ENCODE measurements at regions not wholly inside any gene's neighbourhood (a gene's known extent, or its start where the extent isn't known, plus 50 kb on each side); places are given as distances from the start of the nearest gene placed in this dataset.

DNA sequence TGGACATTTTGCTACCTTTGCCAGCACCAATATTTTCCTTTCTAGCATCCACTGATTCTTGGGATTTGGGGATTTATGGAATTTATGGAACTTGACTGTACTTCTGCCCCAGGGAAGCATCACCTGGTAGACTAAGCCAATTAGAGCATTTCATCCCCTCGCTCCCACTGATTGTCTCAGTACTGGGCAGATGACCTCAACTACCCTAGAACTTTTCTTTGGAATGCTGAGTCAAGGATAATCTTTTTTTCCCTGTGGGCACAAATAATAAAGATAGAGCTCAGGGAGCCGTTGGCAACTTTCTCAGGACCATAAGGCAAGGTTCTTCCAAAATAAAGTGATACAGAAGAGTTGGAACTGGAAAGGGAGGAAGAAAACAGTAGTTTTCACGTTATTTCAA, 438.4 kb downstream of the PLK2 start:
- no peaks in the 10 kb centered on the region for H3K36me3 Mint-ChIP-seq
- H3K27ac Mint-ChIP-seq: no peak overlapping the region
- ChIA-PET POLR2A (no interaction called here), CTCF (interaction anchor here in 1 of 2 donors (0.8 kb wide), 1 partner anchor 16 kb away, joined by 3 read pairs; no protein-coding TSS in a partner anchor)
- H3K4me1 Mint-ChIP-seq: no peaks in the 10 kb centered on the region
- no peak overlapping the region for H3K27ac ChIP-seq (ENCODE audit: low read length)
- ATAC-seq (replicated peaks in 1 of 4) (no peak), DNase-seq (no peak)
- no peak overlapping the region for H3K4me3 ChIP-seq (ENCODE audit: control insufficient read depth in 1 of 2, extremely low read depth in 1 of 2, low read length in 1 of 2)
- H3K27me3 Mint-ChIP-seq: peaks cover 0 to 7% of the 10 kb centered on the region in 2 donors
- no peak overlapping the region for H3K4me3 Mint-ChIP-seq
- H3K27me3 ChIP-seq (replicated peaks in 1 of 2; ENCODE audit: control insufficient read depth in 2 of 2, extremely low read depth in 1 of 2, insufficient read depth in 2 of 2, low read length in 1 of 2): peaks cover 0 to 3% of the 10 kb centered on the region in 2 experiments
- no peaks in the 10 kb centered on the region for H3K9me3 ChIP-seq
- H3K4me1 ChIP-seq (ENCODE audit: control insufficient read depth in 1 of 2, extremely low read depth in 1 of 2, insufficient read depth in 2 of 2, low read length in 2 of 2): no peaks in the 10 kb centered on the region
- H3K9me3 Mint-ChIP-seq: no peaks in the 10 kb centered on the region
- H3K36me3 ChIP-seq (ENCODE audit: control insufficient read depth in 2 of 2, extremely low read depth in 1 of 2, insufficient read depth in 1 of 2, low read length in 1 of 2): no peaks in the 10 kb centered on the region
- no CpG with 5 or more reads among the region's 3 CpGs for WGBS (ENCODE audit: insufficient coverage)

DNA sequence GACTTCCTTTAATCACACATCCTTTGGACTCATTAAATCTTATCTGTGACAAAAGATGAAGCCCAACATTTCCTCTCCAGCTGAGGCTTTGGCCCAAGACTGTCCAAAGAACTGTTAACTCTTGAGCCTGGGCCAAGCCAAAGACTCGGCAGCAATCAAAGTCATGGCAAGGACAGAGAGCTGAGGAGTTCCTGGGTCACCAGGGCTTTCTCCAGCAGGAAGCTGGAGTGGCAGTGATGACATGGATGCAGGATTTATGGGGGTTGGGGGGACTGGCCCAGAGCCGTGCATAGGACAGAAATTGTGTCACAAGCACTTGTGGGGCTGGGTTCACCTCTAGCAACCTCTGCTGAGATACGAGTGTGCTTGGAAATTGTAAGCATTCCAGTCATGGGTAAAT, 440.3 kb downstream of the PLK2 start:
- H3K36me3 ChIP-seq (ENCODE audit: control insufficient read depth in 2 of 2, extremely low read depth in 1 of 2, insufficient read depth in 1 of 2, low read length in 1 of 2): no peaks in the 10 kb centered on the region
- no peaks in the 10 kb centered on the region for H3K9me3 Mint-ChIP-seq
- ChIA-PET CTCF (no interaction called here), POLR2A (no interaction called here)
- H3K4me1 ChIP-seq (ENCODE audit: control insufficient read depth in 1 of 2, extremely low read depth in 1 of 2, insufficient read depth in 2 of 2, low read length in 2 of 2): no peaks in the 10 kb centered on the region
- H3K27me3 Mint-ChIP-seq: peaks cover 1 to 7% of the 10 kb centered on the region in 2 donors
- H3K4me3 ChIP-seq (ENCODE audit: control insufficient read depth in 1 of 2, extremely low read depth in 1 of 2, low read length in 1 of 2): no peak overlapping the region
- 100% methylated on average over 1 of the region's 3 CpGs for WGBS (ENCODE audit: insufficient coverage)
- DNase-seq: no peak
- H3K27ac ChIP-seq (ENCODE audit: low read length): no peak overlapping the region
- H3K36me3 Mint-ChIP-seq: no peaks in the 10 kb centered on the region
- ATAC-seq (replicated peaks in 1 of 4): no peak
- H3K4me3 Mint-ChIP-seq: no peak overlapping the region
- H3K4me1 Mint-ChIP-seq: no peaks in the 10 kb centered on the region
- no peaks in the 10 kb centered on the region for H3K9me3 ChIP-seq
- peaks cover 0 to 3% of the 10 kb centered on the region in 2 experiments for H3K27me3 ChIP-seq (replicated peaks in 1 of 2; ENCODE audit: control insufficient read depth in 2 of 2, extremely low read depth in 1 of 2, insufficient read depth in 2 of 2, low read length in 1 of 2)
- no peak overlapping the region for H3K27ac Mint-ChIP-seq

DNA sequence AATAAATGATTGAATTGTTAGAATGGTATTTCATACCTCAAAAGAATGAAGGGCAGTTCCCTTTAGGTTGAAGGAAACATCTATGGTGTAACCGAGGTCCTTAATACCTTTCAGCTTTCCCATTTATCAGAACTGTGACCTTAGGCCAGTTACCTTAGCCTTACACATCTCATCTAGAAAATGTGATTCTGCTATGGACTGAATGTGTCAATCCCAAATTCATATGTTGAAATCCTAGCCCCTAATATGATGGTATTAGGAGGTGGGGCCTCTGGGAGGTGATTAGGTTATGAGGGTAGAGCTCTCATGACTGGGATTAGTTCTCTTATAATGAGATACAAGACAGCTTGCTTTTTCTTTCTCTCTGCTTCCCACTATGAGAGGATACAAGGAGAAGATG, 441.9 kb downstream of the PLK2 start:
- DNase-seq (no peak), ATAC-seq (replicated peaks in 1 of 4) (no peak)
- H3K4me1 Mint-ChIP-seq: no peaks in the 10 kb centered on the region
- no peaks in the 10 kb centered on the region for H3K4me1 ChIP-seq (ENCODE audit: control insufficient read depth in 1 of 2, extremely low read depth in 1 of 2, insufficient read depth in 2 of 2, low read length in 2 of 2)
- H3K9me3 Mint-ChIP-seq: no peaks in the 10 kb centered on the region
- no peaks in the 10 kb centered on the region for H3K9me3 ChIP-seq
- ChIA-PET POLR2A (no interaction called here), CTCF (no interaction called here)
- no peak overlapping the region for H3K4me3 Mint-ChIP-seq
- H3K27ac Mint-ChIP-seq: no peak overlapping the region
- peaks cover 0 to 2% of the 10 kb centered on the region in 2 experiments for H3K27me3 ChIP-seq (replicated peaks in 1 of 2; ENCODE audit: control insufficient read depth in 2 of 2, extremely low read depth in 1 of 2, insufficient read depth in 2 of 2, low read length in 1 of 2)
- H3K4me3 ChIP-seq (ENCODE audit: control insufficient read depth in 1 of 2, extremely low read depth in 1 of 2, low read length in 1 of 2): no peak overlapping the region
- no CpG with 5 or more reads among the region's 1 CpG for WGBS (ENCODE audit: insufficient coverage)
- no peaks in the 10 kb centered on the region for H3K36me3 Mint-ChIP-seq
- H3K27me3 Mint-ChIP-seq: peaks cover 1 to 7% of the 10 kb centered on the region in 2 donors
- H3K27ac ChIP-seq (ENCODE audit: low read length): no peak overlapping the region
- no peaks in the 10 kb centered on the region for H3K36me3 ChIP-seq (ENCODE audit: control insufficient read depth in 2 of 2, extremely low read depth in 1 of 2, insufficient read depth in 1 of 2, low read length in 1 of 2)

DNA sequence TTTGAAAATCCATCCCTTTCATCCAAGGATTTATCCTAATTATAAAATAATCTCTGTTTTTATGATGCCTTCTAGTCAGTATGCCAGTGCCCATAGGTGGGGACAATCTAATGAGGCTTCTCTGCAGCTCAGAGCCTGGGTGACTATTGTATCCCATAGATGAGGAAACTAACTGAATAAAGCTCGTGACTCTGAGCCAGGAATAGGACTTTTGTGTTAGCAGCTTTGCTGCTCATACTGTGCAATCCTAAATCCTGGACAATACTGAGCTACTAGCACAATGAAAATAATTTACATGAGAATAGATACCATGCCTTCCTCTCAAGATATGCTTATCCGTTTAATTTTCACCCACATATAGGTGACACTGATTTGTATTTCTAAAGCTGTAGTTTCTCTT, 443.0 kb downstream of the PLK2 start:
- Histone ChIP-seq H3K27ac (ENCODE audit: low read length) (no peak overlapping the region), H3K27me3 (replicated peaks in 1 of 2; ENCODE audit: control insufficient read depth in 2 of 2, extremely low read depth in 1 of 2, insufficient read depth in 2 of 2, low read length in 1 of 2) (no peaks in the 10 kb centered on the region), H3K4me3 (ENCODE audit: control insufficient read depth in 1 of 2, extremely low read depth in 1 of 2, low read length in 1 of 2) (no peak overlapping the region), H3K4me1 (ENCODE audit: control insufficient read depth in 1 of 2, extremely low read depth in 1 of 2, insufficient read depth in 2 of 2, low read length in 2 of 2) (no peaks in the 10 kb centered on the region), H3K9me3 (no peaks in the 10 kb centered on the region), H3K36me3 (ENCODE audit: control insufficient read depth in 2 of 2, extremely low read depth in 1 of 2, insufficient read depth in 1 of 2, low read length in 1 of 2) (no peaks in the 10 kb centered on the region)
- WGBS (ENCODE audit: insufficient coverage): 60% methylated on average over 1 of the region's 2 CpGs
- ChIA-PET POLR2A (no interaction called here), CTCF (interaction anchor here in 1 of 2 donors (0.5 kb wide), 1 partner anchor 9 kb away, joined by 3 read pairs; no protein-coding TSS in a partner anchor)
- DNase-seq (no peak), ATAC-seq (replicated peaks in 1 of 4) (no peak)
- Mint-ChIP-seq H3K4me1 (no peaks in the 10 kb centered on the region), H3K9me3 (no peaks in the 10 kb centered on the region), H3K4me3 (no peak overlapping the region), H3K36me3 (no peaks in the 10 kb centered on the region), H3K27me3 (peaks cover 1 to 7% of the 10 kb centered on the region in 2 donors), H3K27ac (no peak overlapping the region)

DNA sequence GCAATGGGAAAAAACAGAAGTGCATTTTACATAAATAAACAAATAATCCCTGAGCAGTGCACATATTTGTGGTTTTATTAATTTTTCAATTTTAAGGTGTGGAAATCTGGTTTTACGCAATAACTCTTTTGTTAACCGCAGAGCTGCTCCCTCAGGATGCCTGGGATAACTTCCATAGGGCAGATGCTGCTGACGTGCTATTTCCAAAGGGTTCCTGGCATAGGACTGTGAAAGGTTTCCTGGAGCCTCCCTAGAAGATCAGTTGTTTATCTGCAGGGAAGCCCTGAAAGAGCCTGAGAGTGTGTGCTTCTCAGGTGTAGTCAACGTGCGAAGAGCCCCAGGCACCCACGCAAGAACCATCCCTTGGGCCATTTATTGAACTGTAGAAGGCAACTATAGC, 443.5 kb downstream of the PLK2 start:
- Histone ChIP-seq H3K4me1 (ENCODE audit: control insufficient read depth in 1 of 2, extremely low read depth in 1 of 2, insufficient read depth in 2 of 2, low read length in 2 of 2) (no peaks in the 10 kb centered on the region), H3K9me3 (no peaks in the 10 kb centered on the region), H3K27ac (ENCODE audit: low read length) (no peak overlapping the region), H3K4me3 (ENCODE audit: control insufficient read depth in 1 of 2, extremely low read depth in 1 of 2, low read length in 1 of 2) (no peak overlapping the region), H3K36me3 (ENCODE audit: control insufficient read depth in 2 of 2, extremely low read depth in 1 of 2, insufficient read depth in 1 of 2, low read length in 1 of 2) (no peaks in the 10 kb centered on the region), H3K27me3 (replicated peaks in 1 of 2; ENCODE audit: control insufficient read depth in 2 of 2, extremely low read depth in 1 of 2, insufficient read depth in 2 of 2, low read length in 1 of 2) (no peaks in the 10 kb centered on the region)
- CTCF ChIA-PET: interaction anchor here in 1 of 2 donors (0.5 kb wide), 1 partner anchor 8 kb away, joined by 3 read pairs; no protein-coding TSS in a partner anchor
- Mint-ChIP-seq H3K4me1 (no peaks in the 10 kb centered on the region), H3K27me3 (peaks cover 1 to 5% of the 10 kb centered on the region in 2 donors), H3K36me3 (no peaks in the 10 kb centered on the region), H3K4me3 (no peak overlapping the region), H3K9me3 (no peaks in the 10 kb centered on the region), H3K27ac (no peak overlapping the region)
- ATAC-seq (replicated peaks in 1 of 4): no peak
- WGBS (ENCODE audit: insufficient coverage): 87% methylated on average over 3 of the region's 6 CpGs
- POLR2A ChIA-PET: no interaction called here
- no peak for DNase-seq

DNA sequence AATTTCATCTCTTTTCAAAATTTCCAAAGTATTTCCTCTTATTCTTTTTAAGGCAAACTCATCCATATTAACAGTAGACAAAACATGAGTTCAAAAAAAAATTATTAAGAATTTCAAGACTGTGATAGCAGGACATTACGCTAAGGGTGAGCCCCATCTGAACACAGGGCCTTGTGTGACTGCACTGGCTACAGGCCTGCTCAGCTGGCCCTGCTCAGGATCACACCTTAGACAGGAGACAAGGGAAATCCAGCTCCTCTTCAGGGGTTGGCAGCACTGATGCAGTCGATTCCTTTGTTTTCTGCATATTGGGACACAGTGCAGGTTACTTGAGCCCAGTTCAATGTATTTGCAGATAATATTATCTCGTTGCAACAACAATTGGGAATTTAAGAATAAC, 444.7 kb downstream of the PLK2 start:
- Mint-ChIP-seq H3K27ac (no peak overlapping the region), H3K36me3 (no peaks in the 10 kb centered on the region), H3K27me3 (peaks cover 0 to 1% of the 10 kb centered on the region in 2 donors), H3K4me3 (no peak overlapping the region), H3K4me1 (no peaks in the 10 kb centered on the region), H3K9me3 (no peaks in the 10 kb centered on the region)
- ATAC-seq (replicated peaks in 1 of 4) (no peak), DNase-seq (no peak)
- 100% methylated on average over 2 of the region's 3 CpGs for WGBS (ENCODE audit: insufficient coverage)
- no peak overlapping the region for H3K4me3 ChIP-seq (ENCODE audit: control insufficient read depth in 1 of 2, extremely low read depth in 1 of 2, low read length in 1 of 2)
- CTCF ChIA-PET: no interaction called here
- H3K9me3 ChIP-seq: no peaks in the 10 kb centered on the region
- POLR2A ChIA-PET: no interaction called here
- H3K27ac ChIP-seq (ENCODE audit: low read length): no peak overlapping the region
- H3K4me1 ChIP-seq (ENCODE audit: control insufficient read depth in 1 of 2, extremely low read depth in 1 of 2, insufficient read depth in 2 of 2, low read length in 2 of 2): no peaks in the 10 kb centered on the region
- H3K27me3 ChIP-seq (replicated peaks in 1 of 2; ENCODE audit: control insufficient read depth in 2 of 2, extremely low read depth in 1 of 2, insufficient read depth in 2 of 2, low read length in 1 of 2): no peaks in the 10 kb centered on the region
- no peaks in the 10 kb centered on the region for H3K36me3 ChIP-seq (ENCODE audit: control insufficient read depth in 2 of 2, extremely low read depth in 1 of 2, insufficient read depth in 1 of 2, low read length in 1 of 2)

DNA sequence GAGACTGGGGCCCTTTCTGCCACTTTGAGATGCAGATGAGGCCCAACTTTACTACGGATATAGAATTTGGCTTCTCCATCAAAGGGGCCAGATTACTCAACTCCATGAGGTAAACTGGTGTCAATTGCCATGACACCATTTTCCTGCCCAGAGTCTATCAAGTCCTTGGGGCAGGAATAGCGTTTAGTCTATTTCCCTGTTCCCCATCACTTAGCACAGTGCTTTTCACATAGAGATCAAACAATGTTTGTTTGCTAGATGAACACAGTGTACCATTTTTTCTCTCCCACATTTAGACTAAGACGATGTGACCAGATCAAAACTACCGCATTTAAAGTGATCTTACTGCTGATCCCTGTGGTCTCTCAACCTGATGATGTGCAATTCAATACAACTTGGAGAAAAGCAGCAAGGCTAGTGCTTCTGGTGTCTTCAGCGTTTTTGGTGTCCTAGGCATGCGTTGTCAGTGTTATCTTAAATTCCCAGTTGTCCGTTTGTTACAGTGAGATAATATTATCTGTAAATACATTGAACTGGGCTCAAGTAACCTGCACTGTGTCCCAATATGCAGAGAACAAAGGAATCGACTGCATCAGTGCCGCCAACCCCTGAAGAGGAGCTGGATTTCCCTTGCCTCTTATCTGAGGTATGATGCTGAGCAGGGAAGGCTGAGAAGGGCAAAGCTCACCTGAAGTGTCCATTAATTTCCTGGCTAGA, 446.2 kb downstream of the PLK2 start:
- DNase-seq: no peak
- ATAC-seq (replicated peaks in 1 of 4): no peak
- Histone ChIP-seq H3K4me3 (ENCODE audit: control insufficient read depth in 1 of 2, extremely low read depth in 1 of 2, low read length in 1 of 2) (no peak overlapping the region), H3K36me3 (ENCODE audit: control insufficient read depth in 2 of 2, extremely low read depth in 1 of 2, insufficient read depth in 1 of 2, low read length in 1 of 2) (no peaks in the 10 kb centered on the region), H3K27me3 (replicated peaks in 1 of 2; ENCODE audit: control insufficient read depth in 2 of 2, extremely low read depth in 1 of 2, insufficient read depth in 2 of 2, low read length in 1 of 2) (no peaks in the 10 kb centered on the region), H3K27ac (ENCODE audit: low read length) (no peak overlapping the region), H3K4me1 (ENCODE audit: control insufficient read depth in 1 of 2, extremely low read depth in 1 of 2, insufficient read depth in 2 of 2, low read length in 2 of 2) (no peaks in the 10 kb centered on the region), H3K9me3 (no peaks in the 10 kb centered on the region)
- no peak overlapping the region for H3K4me3 Mint-ChIP-seq
- peaks cover 0 to 1% of the 10 kb centered on the region in 2 donors for H3K27me3 Mint-ChIP-seq
- 90% methylated on average over 6 of the region's 9 CpGs for WGBS (ENCODE audit: insufficient coverage)
- no peaks in the 10 kb centered on the region for H3K36me3 Mint-ChIP-seq
- no peaks in the 10 kb centered on the region for H3K4me1 Mint-ChIP-seq
- POLR2A ChIA-PET: no interaction called here
- CTCF ChIA-PET: no interaction called here
- H3K27ac Mint-ChIP-seq: no peak overlapping the region
- no peaks in the 10 kb centered on the region for H3K9me3 Mint-ChIP-seq
